Lower lobe of right lung (tissue), 2 donors: ENCODE measurements at regions not wholly inside any gene's neighbourhood (a gene's known extent, or its start where the extent isn't known, plus 50 kb on each side); places are given as distances from the start of the nearest gene placed in this dataset.

Experiments used
- ATAC-seq, 2 donors: fragments of 200-7000 bp; cut with Tn5 transposase; one replicate each; pipeline ENCODE4 v1.9.1; 2020 to 2022; ENCODE audit warnings: mild to moderate bottlenecking in 2 of 2, moderate library complexity in 2 of 2
- DNase-seq: peaks from one replicate; pipeline ENCODE4 v3.0.0-alpha.2; 2020
- H3K27ac ChIP-seq: fragments of 200-600 bp; one replicate; pipeline ENCODE4 v1.8.0; 2022
- H3K27me3 ChIP-seq: fragments of 200-600 bp; one replicate; pipeline ENCODE4 v1.8.0; 2022; ENCODE audit warnings: low read depth
- H3K36me3 ChIP-seq: fragments of 200-600 bp; one replicate; pipeline ENCODE4 v1.8.0; 2022; ENCODE audit warnings: mild to moderate bottlenecking
- H3K4me1 ChIP-seq: fragments of 200-600 bp; one replicate; pipeline ENCODE4 v1.8.0; 2022
- H3K4me3 ChIP-seq: fragments of 200-600 bp; one replicate; pipeline ENCODE4 v1.8.0; 2022; ENCODE audit warnings: mild to moderate bottlenecking
- H3K9me3 ChIP-seq: fragments of 200-600 bp; one replicate; pipeline ENCODE4 v1.8.0; 2022
- CTCF ChIP-seq: fragments of 200-600 bp; IDR thresholded peaks from one replicate; pipeline ENCODE4 v1.8.0; 2022; ENCODE audit warnings: antibody characterized with exemption, mild to moderate bottlenecking
- intact Hi-C: fragments of 100-400 bp; cut with DNase I; formaldehyde crosslinking; loops from one replicate; pipeline ENCODE4 v1.11.0; 2022
- donor health status: DM: no; HTN: yes; CAD: no; lungs with severe emphysema.

GRCh38 chr2:128640845-128641360, 322.2 kb upstream of the HS6ST1 start:
- DNase-seq = no peak
- Histone ChIP-seq H3K4me3 (no peak overlapping the region), H3K4me1 (no peaks in the 10 kb centered on the region), H3K36me3 (no peaks in the 10 kb centered on the region), H3K27ac (no peak overlapping the region), H3K27me3 (no peaks in the 10 kb centered on the region), H3K9me3 (no peaks in the 10 kb centered on the region)
- intact Hi-C loops = no loop called here
- no peak for TF ChIP-seq CTCF
- no peak for ATAC-seq

GRCh38 chr2:128641421-128642080, 322.9 kb upstream of the HS6ST1 start:
- Histone ChIP-seq H3K4me3 (no peak overlapping the region), H3K9me3 (no peaks in the 10 kb centered on the region), H3K36me3 (no peaks in the 10 kb centered on the region), H3K27ac (no peak overlapping the region), H3K4me1 (no peaks in the 10 kb centered on the region), H3K27me3 (no peaks in the 10 kb centered on the region)
- intact Hi-C loops = no loop called here
- no peak for TF ChIP-seq CTCF
- no peak for ATAC-seq
- DNase-seq = no peak

- no peaks in the 10 kb centered on the region for H3K36me3 ChIP-seq
- no peaks in the 10 kb centered on the region for H3K9me3 ChIP-seq
- TF ChIP-seq CTCF = no peak
- ATAC-seq = no peak
- DNase-seq = no peak
- no peaks in the 10 kb centered on the region for H3K4me1 ChIP-seq
- intact Hi-C loops = no loop called here
- no peak overlapping the region for H3K27ac ChIP-seq
- H3K4me3 ChIP-seq = no peak overlapping the region
- no peaks in the 10 kb centered on the region for H3K27me3 ChIP-seq
Observed at GRCh38 chr2:128642316-128642715, 323.6 kb upstream of the HS6ST1 start.

- Histone ChIP-seq H3K9me3 (no peaks in the 10 kb centered on the region), H3K36me3 (no peaks in the 10 kb centered on the region), H3K27ac (no peak overlapping the region), H3K4me3 (no peak overlapping the region), H3K27me3 (no peaks in the 10 kb centered on the region), H3K4me1 (no peaks in the 10 kb centered on the region)
- DNase-seq = no peak
- no peak for TF ChIP-seq CTCF
- intact Hi-C loops = no loop called here
- ATAC-seq = no peak
Observed at GRCh38 chr2:128642821-128643220, 324.2 kb upstream of the HS6ST1 start.

- TF ChIP-seq CTCF = no peak
Observed at GRCh38 chr2:128643221-128644065, 324.8 kb upstream of the HS6ST1 start.

More at GRCh38 chr2:128643221-128644065, 324.8 kb upstream of the HS6ST1 start:
- ATAC-seq (no peak), DNase-seq (no peak)
- Histone ChIP-seq H3K4me1 (no peaks in the 10 kb centered on the region), H3K27ac (no peak overlapping the region), H3K4me3 (no peak overlapping the region), H3K36me3 (no peaks in the 10 kb centered on the region), H3K9me3 (no peaks in the 10 kb centered on the region), H3K27me3 (no peaks in the 10 kb centered on the region)
- intact Hi-C loops = no loop called here
